GM23248 (cell line): ENCODE measurements at regions not wholly inside any gene's neighbourhood (a gene's known extent, or its start where the extent isn't known, plus 50 kb on each side); places are given as distances from the start of the nearest gene placed in this dataset.

Experiments
- EZH2 ChIP-seq: fragments of 200-600 bp; sonication (generic); IDR thresholded peaks from 2 replicates; pipeline ENCODE4 v1.6.1; 2018; ENCODE audit warnings: antibody characterized with exemption, mild to moderate bottlenecking; ENCODE audit not compliant: insufficient read depth, poor library complexity, severe bottlenecking
- EZH2phosphoT487 ChIP-seq: fragments of 200-600 bp; sonication (generic); IDR thresholded peaks from 2 replicates; pipeline ENCODE4 v1.6.1; 2018; ENCODE audit warnings: antibody characterized with exemption, moderate library complexity, mild to moderate bottlenecking, low read depth; ENCODE audit not compliant: insufficient read depth

DNA sequence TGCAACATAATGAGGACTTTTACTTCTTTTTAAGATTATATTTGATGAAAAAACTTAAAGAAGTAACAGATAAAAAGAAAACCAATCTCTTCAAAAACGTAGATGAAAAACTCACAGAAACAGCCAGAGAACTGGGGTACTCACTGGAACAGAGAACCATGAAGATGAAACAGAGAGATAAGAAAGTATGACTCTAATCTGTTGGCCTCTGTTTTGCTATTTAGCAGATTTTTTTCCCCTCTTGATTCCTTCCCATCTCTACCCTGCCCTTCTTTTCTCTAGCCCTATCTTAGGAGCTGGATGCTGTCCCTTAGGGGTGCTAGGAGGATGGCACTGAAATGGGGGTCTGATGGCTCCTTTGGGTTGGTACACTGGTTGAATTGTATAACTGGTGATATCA is 97.5 kb upstream of the FREM1 start:
- TF ChIP-seq EZH2 (no peak), EZH2phosphoT487 (no peak)
